ENCODE measurements at regions not wholly inside any gene's neighbourhood (a gene's known extent, or its start where the extent isn't known, plus 50 kb on each side); places are given as distances from the start of the nearest gene placed in this dataset.

- TF ChIP-seq BACH1 (IDR thresholded peaks at IDR 0.05; ENCODE audit: low read length) (no peak), KDM5A (IDR thresholded peaks at IDR 0.05; ENCODE audit: low read length) (no peak), RAD21 (IDR thresholded peaks at IDR 0.05 in 1 of 2, conservative IDR thresholded peaks at IDR 0.05 in 1 of 2; ENCODE audit: low read depth in 2 of 2, low read length in 2 of 2) (no peak), CTCF (IDR thresholded peaks at IDR 0.05; ENCODE audit: control extremely low read depth in 1 of 3, insufficient read depth in 1 of 3, low read depth in 1 of 3, low read length in 3 of 3) (no peak), HDAC6 (IDR thresholded peaks at IDR 0.05; ENCODE audit: low read depth, low read length) (no peak), POLR2AphosphoS5 (IDR thresholded peaks at IDR 0.05; ENCODE audit: low read depth, low read length) (no peak), SIN3A (conservative IDR thresholded peaks at IDR 0.05 in 1 of 2, IDR thresholded peaks at IDR 0.05 in 1 of 2; ENCODE audit: low read depth in 1 of 2, low read length in 2 of 2) (no peak), SP1 (IDR thresholded peaks at IDR 0.05; ENCODE audit: low read depth, low read length) (no peak), TAF1 (IDR thresholded peaks at IDR 0.05; ENCODE audit: low read depth, low read length) (no peak)
Measured at GRCh38 chr5:135776457-135776856, 58.0 kb upstream of the SLC25A48 start.

Data from H1 (cell line).